ENCODE measurements at regions not wholly inside any gene's neighbourhood (a gene's known extent, or its start where the extent isn't known, plus 50 kb on each side); places are given as distances from the start of the nearest gene placed in this dataset.

- DNase-seq (ENCODE audit: extremely low read depth, low read depth) = no peak
- H3K4me3 ChIP-seq (replicated peaks; ENCODE audit: low read depth, low read length) = no peak overlapping the region
- no peak for TF ChIP-seq CTCF (IDR thresholded peaks at IDR 0.05; ENCODE audit: low read depth, low read length, missing control alignments)
These were observed 1392.0 kb downstream of the TECRL start for GRCh38 chr4:63017300-63017699.

- no peak for DNase-seq (ENCODE audit: extremely low read depth, low read depth)
- no peak overlapping the region for H3K4me3 ChIP-seq (replicated peaks; ENCODE audit: low read depth, low read length)
- TF ChIP-seq CTCF (IDR thresholded peaks at IDR 0.05; ENCODE audit: low read depth, low read length, missing control alignments) = no peak
These were observed 1438.4 kb downstream of the TECRL start for GRCh38 chr4:62970846-62971245.

- DNase-seq (ENCODE audit: extremely low read depth, low read depth) = no peak
- H3K4me3 ChIP-seq (replicated peaks; ENCODE audit: low read depth, low read length) = no peak overlapping the region
- TF ChIP-seq CTCF (IDR thresholded peaks at IDR 0.05; ENCODE audit: low read depth, low read length, missing control alignments) = no peak
These were observed 1448.8 kb downstream of the TECRL start for GRCh38 chr4:62960415-62960814.

- H3K4me3 ChIP-seq (replicated peaks; ENCODE audit: low read depth, low read length) = no peak overlapping the region
- no peak for DNase-seq (ENCODE audit: extremely low read depth, low read depth)
- TF ChIP-seq CTCF (IDR thresholded peaks at IDR 0.05; ENCODE audit: low read depth, low read length, missing control alignments) = no peak
These were observed 1455.5 kb downstream of the TECRL start for GRCh38 chr4:62953752-62954151.

- TF ChIP-seq CTCF (IDR thresholded peaks at IDR 0.05; ENCODE audit: low read depth, low read length, missing control alignments) = no peak
- no peak for DNase-seq (ENCODE audit: extremely low read depth, low read depth)
- H3K4me3 ChIP-seq (replicated peaks; ENCODE audit: low read depth, low read length) = no peak overlapping the region
These were observed 1456.9 kb downstream of the TECRL start for GRCh38 chr4:62952366-62952765.

GRCh38 chr4:62948108-62948507 lies 1461.1 kb downstream of the TECRL start:
- H3K4me3 ChIP-seq (replicated peaks; ENCODE audit: low read depth, low read length) = no peak overlapping the region
- no peak for TF ChIP-seq CTCF (IDR thresholded peaks at IDR 0.05; ENCODE audit: low read depth, low read length, missing control alignments)
- DNase-seq (ENCODE audit: extremely low read depth, low read depth) = no peak

GRCh38 chr4:62940229-62940628 lies 1469.0 kb downstream of the TECRL start:
- no peak overlapping the region for H3K4me3 ChIP-seq (replicated peaks; ENCODE audit: low read depth, low read length)
- TF ChIP-seq CTCF (IDR thresholded peaks at IDR 0.05; ENCODE audit: low read depth, low read length, missing control alignments) = no peak
- no peak for DNase-seq (ENCODE audit: extremely low read depth, low read depth)
